Activated CD8-positive, alpha-beta memory T cell treated with anti-CD3 and anti-CD28 coated beads for 4 hours (primary cell): ENCODE measurements at regions not wholly inside any gene's neighbourhood (a gene's known extent, or its start where the extent isn't known, plus 50 kb on each side); places are given as distances from the start of the nearest gene placed in this dataset.
"Not testable (repeated sequence)": the region's sequence is repeated elsewhere in the genome, so short reads cannot be mapped to it uniquely, and the experiment has no call there.

Experiments
- DNase-seq, 2 donors: peaks; one replicate each; pipeline ENCODE4 v3.0.0-alpha.2; 2020; ENCODE audit warnings: low read depth in 2 of 2

DNA sequence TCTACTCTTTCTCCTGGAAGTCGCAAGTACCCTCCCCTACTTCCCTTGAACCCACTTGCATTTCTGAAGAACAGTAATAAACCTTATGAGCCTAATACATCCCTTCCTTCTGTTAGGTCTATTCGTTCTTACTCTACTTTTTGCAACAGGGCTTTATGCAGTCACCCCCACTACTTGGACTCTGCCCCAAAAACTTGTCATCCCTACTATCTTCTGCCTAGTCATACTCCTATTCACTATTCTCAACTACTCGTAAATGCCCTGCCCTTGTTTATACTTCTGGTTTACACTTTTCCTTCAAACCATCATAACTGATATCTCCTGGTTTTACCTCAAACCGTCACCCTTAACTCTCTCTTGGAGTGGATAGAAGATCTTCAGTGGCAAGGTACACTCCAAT is 55.2 kb upstream of the SLIT2 start:
- DNase-seq: no peak

DNA sequence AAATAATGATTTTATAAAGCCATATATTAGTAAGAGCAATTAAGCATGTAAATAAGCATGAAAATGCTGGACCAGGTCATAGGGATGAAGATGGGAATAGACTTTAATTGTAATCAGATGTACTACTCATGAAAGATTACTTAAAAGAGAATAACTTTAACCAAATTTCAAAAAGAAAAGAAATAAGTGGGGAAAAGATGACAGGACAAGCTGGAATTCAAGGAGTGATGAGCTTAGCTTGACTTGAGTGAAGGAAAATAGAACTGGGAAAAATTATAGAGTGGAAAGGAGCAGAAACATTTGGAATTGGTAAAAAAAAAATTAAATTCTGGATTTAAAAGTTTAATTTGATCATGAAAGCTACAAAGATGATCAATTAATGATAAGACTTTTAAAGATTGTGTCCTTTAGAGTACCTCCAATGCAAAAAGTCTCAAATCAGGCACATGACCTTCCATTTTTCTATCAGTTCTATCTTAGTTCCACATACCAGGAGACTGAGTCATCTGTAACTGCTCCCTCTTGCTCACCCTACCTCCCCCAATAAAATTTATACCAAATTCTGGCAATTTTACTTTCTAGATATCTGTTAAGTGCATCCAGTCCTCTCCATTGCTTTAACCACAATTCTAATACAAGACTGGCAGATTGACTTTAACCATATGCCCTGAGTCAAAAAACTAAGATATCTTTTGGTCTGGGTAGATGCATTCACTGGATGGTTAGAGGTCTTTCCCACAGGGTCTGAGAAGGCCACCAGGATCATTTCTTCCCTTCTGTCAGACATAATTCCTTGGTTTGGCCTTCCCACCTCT is 56.4 kb upstream of the SLIT2 start:
- no peak for DNase-seq

DNA sequence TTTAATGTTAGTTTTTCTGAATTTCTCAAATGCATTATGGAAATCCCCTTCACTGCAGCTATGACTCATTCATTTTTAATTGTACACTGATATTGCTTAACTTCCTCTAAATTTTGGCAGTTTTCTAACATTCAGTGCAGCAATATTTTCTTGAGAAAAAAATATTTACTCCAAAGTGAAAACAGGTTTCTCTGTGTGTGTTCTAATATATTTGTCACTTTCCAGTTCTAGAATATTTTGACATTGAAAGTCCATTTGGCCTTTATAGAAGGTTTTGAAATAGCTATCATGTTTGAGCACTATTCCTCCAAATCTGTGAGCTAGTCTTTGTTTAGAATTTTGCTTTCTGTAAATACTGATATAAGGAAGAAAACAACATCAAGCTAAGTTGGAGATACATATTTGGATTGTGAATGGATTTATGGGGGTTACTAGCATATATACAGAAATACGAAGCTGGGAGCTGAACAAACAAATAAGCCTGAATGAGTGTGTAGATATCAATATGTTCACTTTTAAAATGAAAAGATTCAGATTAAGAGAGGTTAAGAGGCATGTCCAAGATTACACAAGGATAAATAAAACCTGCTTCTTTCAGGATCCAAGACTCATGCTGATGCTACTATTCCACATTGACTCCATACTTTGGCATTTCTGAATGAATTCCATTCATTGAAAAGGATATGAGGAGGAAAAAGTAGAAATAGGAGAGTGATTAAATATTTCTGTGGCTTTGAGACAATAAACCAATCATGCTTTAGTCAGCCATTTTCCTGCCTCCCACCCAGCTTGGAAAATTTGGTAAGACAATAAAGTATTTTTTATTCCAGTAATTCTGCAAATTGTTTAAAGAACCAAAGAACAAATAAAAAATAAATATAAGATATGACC is 57.3 kb upstream of the SLIT2 start:
- no peak for DNase-seq

DNA sequence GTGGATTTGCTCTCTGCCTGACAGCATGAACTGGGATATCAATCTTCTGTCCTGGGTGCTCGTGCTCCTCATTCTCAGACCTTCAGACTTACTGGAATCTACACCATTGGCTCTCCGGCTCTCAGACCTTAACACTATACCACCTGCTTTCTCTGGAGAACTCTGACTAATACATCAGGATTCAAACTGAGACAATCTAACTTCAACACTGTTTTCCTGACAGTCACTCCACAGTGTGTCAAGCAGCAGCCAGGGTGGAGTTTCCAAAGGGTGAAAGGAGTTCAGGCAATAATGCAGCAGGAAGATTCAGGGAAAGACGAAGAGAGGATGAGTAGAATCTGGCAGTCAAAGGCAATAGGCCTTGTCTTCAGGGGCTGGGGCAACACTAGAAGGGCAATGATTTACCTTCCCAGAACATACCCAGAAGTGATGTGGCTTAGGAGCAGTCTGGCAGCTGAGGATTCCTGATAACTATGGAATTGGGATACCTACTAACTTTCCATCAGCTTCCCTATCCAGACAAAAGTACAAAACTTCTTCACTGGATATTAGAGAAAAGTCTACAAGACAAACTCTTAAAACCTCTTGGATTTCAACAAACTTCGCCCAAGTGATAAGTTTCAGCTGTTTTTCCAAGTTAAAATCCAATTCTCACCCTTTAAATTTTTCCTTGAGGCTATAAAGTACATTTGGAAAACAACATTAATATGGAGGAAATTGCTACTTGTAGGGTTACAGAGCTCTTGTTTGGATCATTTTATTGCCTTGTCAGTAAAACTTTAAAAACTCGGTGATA is 58.4 kb upstream of the SLIT2 start:
- no peak for DNase-seq

DNA sequence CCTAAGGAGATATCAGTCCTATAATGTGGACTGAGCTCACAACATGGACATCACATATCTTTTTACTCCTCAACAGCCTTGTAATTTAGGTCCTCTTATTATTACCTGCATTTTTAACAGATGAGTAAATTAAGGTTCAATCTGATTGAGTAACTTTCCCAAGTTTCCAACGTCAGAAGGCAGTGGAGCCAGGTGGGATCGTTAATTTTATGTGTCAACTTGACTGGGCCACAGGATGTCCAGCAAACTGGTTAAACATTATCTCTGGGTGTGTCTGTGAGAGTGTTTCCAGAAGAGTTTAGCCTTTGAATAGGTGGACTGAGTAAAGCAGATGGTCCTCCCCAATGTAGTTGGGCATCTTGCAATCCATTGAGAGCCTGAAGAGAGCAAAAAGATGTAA is 59.0 kb upstream of the SLIT2 start:
- DNase-seq: no peak

DNA sequence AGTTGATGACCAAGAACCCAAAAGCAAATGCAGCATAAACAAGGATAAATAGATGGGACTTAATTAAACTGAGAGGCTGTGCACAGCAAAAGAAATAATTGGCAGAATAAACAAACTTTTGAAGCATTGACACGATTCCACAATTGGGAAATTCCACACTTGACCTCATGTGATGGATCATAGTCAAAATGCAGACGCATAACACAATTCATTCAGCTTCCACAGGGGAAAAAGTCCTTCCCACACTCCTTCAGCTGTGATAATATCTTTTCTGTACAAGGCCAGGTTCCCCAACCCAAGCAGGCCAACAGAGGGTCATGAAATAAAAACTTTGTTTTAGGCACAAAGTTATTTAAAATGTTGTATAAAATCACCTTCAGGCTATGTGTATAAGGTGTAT is 66.6 kb upstream of the SLIT2 start:
- DNase-seq: no peak

DNA sequence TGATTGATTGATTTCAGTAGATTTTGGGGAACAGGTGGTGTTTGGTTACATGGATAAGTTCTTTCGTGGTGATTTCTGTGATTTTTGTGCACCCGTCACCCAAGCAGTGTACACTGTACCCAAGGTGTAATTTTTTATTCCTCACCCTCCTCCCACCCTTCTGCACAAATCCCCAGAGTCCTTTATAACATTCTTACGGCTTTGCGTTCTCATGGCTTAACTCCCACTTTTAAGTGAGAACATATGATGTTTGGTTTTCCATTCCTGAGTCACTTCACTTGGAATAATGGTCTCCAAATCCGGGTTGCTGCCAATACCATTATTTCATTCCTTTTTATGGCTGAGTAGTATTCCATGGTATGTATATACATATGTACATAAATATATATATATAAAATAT is 68.6 kb upstream of the SLIT2 start:
- DNase-seq: not testable (repeated sequence)

DNA sequence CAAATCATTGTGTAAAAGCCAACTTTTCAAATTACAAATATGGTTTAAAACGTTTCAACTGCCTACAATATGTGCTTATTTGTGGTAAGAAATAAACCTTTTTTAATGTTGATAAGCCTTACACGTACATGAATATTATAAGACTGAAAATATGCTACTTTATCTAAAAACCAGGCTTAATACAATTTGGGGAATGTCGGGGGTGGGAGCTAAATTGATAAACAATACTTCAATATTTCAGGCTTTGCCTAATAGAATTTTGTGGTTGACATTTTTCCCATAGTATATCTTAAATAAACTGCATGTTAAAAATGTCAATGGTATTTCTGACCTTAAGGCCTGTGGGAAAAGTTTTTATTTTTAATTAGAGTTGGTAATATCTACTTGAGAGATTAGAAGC is 69.8 kb upstream of the SLIT2 start:
- no peak for DNase-seq

DNA sequence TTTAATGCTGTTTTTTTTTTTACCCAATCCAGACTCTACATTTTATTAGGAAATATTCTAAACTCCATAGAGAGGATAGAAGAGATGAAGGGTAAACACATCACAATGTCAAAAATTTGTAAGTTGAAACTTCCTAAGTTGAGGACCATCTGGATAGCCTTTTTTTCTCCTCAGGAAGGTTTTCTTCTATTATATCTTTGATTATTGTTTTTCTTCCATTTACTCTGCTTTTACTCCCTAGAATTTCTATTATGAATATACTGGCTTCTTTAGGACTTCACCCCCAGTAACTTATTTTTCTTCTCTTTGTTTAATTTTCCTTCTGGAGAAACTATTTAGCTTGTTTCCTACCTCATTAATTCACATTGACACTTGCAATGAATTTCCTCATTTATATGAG is 71.2 kb upstream of the SLIT2 start:
- no peak for DNase-seq

DNA sequence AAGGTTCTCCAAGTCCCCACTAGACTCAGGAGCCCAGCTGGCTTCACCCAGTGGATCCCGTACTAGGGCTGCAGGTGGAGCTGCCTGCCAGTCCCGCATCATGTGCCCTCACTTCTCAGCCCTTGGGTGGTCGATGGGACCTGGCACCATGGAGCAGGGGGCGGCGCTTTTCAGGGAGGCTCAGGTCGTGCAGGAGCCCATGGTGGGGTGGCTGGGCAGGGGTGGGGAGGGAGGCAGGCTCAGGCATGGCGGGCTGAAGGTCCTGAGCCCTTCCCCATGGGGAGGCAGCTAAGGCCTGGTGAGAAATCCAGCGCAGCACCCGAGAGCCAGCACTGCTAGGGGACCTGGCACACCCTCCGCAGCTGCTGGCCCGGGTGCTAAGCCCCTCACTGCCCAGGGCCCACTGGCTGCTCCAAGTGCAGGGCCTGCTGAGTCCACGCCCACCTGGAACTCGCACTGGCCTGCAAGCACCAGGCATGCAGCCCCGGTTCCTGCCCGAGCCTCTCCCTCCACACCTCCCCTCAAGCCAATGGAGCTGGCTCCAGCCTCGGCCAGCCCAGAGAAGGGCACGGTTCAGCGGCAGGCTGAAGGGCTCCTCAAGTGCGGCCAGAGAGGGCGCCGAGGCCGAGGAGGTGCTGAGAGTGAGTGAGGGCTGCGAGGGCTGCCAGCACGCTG is 72.7 kb upstream of the SLIT2 start:
- DNase-seq: no peak

DNA sequence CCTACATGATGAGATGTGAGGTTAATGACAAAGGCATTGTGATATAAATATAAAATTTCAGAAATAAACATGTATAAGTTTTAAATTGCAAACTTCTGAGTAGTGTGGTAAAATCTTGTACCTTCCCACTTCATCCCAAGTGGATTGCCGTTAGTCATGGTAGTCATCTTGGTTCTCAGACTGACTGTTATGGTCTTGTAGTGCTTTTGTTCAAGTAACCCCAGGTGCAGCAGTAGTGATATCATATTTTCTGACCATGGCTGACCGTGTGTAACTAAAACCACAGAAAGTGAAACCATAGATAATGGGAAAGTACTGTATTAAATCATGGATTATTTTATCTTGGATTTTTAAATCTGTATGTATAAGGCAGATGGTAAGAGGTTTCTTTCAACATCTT is 74.8 kb upstream of the SLIT2 start:
- DNase-seq: no peak

DNA sequence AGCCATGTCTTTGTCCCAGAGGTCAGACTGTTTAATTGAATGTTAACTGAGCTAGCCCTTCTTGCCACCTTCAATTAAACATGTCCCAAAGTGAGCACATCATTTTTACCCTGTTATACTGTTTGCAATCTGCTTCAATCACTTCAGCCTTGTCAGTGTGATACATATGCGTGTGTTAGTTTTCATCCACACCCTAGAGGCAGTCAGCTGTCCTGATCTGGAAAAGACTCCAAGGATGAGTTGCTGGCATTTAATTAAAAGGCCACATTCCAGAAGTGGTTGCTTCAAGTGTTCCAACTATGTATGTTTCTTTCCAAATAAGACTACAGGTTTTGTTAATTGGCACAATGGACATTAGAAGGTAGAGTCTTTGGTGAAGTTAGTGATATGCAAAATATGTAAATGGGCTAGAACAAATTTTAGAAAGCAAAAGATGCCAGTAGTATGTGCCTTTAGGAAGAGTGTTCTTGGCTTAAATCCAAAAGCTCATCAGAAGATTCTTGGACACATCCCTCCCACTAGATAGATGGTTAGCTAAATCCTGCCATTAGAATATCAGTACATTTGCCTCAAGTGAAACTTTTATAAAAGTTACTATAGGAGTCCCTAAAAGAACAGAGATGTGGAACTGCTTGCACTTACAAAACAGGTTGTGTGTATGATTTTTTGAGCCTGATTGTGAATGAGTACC is 79.5 kb upstream of the SLIT2 start:
- no peak for DNase-seq

DNA sequence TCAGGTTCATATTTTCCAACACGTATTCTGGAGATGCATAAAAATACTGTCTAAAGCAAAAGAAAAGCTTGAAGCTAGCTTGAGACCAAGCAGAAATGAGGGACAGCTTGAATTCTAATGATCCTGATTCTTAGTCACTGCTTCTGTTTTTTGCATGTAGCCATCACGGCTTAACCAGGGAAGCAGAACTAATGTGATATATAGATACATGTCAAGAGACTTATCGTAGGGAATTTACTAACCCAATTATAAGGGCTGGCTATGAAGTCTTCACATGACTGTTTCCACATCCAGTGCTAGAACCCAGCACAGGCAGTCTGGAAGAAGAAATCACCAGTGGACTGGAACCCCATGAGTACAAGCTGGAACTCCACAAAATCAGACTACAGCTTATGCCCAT is 85.2 kb upstream of the SLIT2 start:
- no peak for DNase-seq

DNA sequence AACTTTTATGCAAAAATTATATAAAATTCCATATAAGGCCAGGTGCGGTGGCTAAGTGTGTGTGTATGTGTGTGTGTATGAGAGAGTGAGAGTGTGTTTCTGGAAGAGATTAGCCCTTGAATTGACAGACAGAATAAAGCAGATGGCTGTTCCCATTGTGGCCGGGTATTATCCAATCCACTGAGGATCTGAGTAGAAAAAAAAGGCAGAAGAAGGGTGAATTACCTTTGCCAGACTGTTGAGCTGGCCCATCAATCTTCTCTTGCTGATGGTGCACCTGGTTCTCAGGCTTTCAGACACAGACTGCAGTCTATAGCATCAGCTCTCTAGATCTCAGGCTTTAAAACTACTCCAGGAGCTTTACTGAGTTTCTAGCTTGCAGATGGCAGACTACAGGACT is 92.2 kb upstream of the SLIT2 start:
- DNase-seq: no peak

DNA sequence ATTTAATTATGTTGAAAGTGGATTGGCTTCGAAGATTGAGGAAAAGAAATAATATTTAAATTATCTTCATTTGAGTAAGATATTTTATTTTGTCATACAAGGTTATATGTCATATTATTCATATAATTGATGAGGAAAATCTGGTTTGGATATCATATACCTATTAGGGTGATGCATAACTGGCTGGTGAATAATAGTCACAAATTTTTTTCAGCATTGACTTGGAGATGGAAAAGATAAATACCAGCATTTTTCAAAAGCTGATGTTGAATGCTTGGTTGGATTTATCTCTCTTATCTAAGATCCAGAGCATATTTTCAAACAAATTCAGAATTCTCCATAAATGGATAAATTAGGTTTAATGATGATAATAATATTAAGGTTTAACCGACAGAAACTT is 93.5 kb upstream of the SLIT2 start:
- DNase-seq: no peak

DNA sequence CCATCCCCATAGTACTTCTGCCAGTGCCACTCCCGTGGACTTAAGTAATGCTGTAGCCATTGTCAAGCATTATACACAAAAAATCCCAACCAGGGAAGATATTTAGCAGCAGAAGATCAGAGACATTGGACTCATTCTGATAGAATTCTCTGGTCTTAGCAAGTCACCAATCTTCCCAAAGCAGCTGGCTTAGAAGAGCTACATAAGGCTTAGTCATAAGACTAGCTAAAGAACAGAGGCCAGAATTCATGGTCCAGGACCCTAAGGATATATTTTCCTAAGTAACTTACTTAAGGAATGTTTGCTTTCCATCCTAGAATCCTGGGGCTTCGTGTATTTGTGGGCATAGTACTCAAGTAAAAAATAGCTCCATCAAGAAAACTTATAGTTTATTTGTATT is 100.3 kb upstream of the SLIT2 start:
- no peak for DNase-seq

DNA sequence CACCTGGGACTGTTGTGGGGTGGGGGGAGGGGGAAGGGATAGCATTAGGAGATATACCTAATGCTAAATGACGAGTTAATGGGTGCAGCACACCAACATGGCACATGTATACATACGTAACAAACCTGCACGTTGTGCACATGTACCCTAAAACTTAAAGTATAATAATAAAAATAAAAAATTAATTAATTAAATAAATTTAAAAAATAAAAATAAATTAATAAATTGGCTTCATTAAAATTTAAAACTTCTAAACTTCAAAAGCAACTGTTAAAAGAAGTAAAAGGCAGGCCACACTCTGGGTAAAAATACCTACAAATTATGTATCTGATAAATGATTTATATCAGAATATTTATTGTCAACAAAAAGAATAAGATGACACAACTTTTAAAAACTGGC is 102.6 kb upstream of the SLIT2 start:
- not testable (repeated sequence) for DNase-seq

DNA sequence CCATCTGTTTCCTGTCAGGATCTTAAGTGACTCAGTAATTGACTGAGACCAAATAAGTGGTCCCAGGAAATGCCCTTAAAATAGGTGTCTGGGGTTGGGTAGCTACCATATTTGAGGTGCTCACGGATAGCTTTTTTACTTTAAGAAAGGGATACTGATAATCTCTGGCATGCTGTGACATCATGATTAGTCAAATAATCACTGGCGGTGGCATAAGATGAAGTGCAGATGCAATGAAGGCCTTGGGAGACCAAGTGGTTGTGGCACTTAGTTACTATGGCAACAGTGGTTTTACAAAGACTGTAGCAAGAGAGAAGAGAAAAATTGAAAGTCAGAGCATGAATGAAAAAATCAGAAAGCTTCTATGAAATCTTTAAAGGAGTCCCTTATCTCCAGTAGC is 114.5 kb upstream of the SLIT2 start:
- no peak for DNase-seq

DNA sequence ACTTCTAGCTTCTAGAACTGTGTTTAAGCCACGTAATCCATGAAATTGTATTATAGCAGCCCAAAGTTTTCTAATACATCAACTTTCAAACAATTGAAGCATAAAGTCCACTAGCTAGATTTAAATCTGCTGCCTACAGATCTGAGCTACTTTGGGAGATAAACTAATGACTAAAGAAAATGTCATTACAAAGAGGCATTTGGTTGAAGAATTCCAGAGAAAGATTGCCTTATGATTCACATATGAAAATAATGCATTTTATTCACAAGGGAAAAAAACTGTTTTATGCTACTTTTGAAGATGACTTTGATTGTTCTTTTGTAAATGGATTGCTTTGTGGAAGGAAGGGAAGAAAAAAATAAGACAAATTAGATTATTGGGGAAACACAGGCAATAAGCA is 124.1 kb upstream of the SLIT2 start:
- DNase-seq: no peak

DNA sequence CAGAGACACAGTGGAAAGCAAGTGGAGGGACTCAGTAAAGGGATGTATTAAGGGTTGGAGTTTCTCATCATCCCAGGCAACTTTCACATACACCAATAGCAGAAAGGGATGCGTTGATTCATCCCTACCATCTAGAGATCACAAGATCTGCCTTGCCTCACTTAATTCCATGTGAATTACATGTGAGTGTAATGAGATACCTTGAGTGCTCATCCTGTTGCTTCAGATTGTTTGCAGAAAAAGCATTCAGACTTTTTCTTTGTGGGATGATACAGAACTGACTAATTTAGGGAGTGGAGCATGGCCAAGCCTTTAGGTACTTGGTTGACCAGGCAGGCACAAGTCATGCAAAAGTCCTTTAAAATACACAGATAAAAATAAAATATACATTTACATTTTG is 124.8 kb upstream of the SLIT2 start:
- no peak for DNase-seq

DNA sequence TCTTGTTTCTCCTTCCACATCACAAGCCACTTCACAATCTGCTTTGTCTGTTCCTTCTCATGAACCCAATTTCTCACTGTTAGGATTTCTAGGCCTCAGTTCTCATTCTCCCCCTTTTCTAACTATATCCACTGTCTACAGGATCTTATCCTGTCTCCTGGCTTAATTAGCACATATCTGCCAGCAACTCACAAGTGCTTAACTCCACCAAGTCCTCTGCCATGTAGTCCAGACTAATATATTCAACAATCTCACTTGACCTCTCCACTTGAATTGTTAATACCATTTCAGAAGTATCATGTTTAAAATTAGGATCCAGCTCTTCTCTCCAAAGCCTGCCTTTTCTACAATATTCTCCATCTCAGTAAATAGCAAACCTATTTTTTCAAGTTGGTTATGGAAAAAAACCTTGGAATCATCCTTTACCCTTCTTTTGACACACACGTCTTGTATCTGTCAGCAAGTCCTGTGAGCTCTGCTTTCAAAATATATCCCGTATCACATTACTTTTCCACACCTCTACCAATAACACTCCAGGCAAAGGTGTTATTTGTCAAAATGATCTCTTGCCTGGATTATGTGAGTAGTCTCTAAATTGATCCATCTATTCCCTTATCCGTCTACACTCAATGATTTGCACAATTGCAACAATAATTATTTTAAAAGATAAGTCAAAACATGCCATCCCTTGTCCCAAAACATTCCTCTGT is 127.2 kb upstream of the SLIT2 start:
- DNase-seq: no peak
